Keratinocyte (primary cell): ENCODE measurements at regions not wholly inside any gene's neighbourhood (a gene's known extent, or its start where the extent isn't known, plus 50 kb on each side); places are given as distances from the start of the nearest gene placed in this dataset.

Experiments
- DNase-seq: peaks from one replicate; pipeline ENCODE4 v3.0.0-alpha.2; 2011; ENCODE audit warnings: low read depth, missing footprints, low spot score
- FAIRE-seq: peaks from 2 replicates; lab custom pipeline; 2011; peaks lifted over from hg19 to GRCh38; lab: Jason Lieb, UNC
- H2AFZ ChIP-seq: 2 replicates; pipeline ENCODE4 v1.6.0; 2012; ENCODE audit warnings: low read length, control low read depth, inconsistent platforms; ENCODE audit not compliant: control insufficient read depth
- H3K27ac ChIP-seq: 2 replicates; pipeline ENCODE4 v1.5.1; 2011; ENCODE audit warnings: low read length; ENCODE audit not compliant: control insufficient read depth, insufficient read depth
- H3K27me3 ChIP-seq: 3 replicates; pipeline ENCODE4 v1.6.0; 2011; ENCODE audit warnings: low read length; ENCODE audit not compliant: control insufficient read depth, insufficient read depth; ENCODE audit errors: extremely low read depth
- H3K36me3 ChIP-seq, 2 experiments: 2 replicates in 1 of 2; 3 replicates in 1 of 2; pipeline ENCODE4 v1.5.1; 2011; ENCODE audit warnings: low read length in 2 of 2, mild to moderate bottlenecking in 1 of 2; ENCODE audit not compliant: control insufficient read depth in 2 of 2, insufficient read depth in 2 of 2; ENCODE audit errors: extremely low read depth in 1 of 2
- H3K4me1 ChIP-seq: 3 replicates; pipeline ENCODE4 v1.5.1; 2011; ENCODE audit warnings: low read length; ENCODE audit not compliant: control insufficient read depth, insufficient read depth; ENCODE audit errors: extremely low read depth
- H3K4me2 ChIP-seq: 3 replicates; pipeline ENCODE4 v1.6.0; 2011; ENCODE audit warnings: low read depth, low read length; ENCODE audit not compliant: control insufficient read depth, insufficient read depth; ENCODE audit errors: extremely low read depth
- H3K4me3 ChIP-seq, 3 experiments: fragments of 200-600 bp in 1 of 3; sonication (generic) in 1 of 3; 2 replicates in 2 of 3; 3 replicates in 1 of 3; pipeline ENCODE4 v1.5.1; 2011 to 2016; ENCODE audit warnings: low read length in 3 of 3, mild to moderate bottlenecking in 3 of 3, control low read depth in 2 of 3, inconsistent platforms in 1 of 3, low read depth in 1 of 3, mixed read lengths in 1 of 3, mixed run types in 1 of 3, moderate library complexity in 1 of 3; ENCODE audit not compliant: control insufficient read depth in 2 of 3, insufficient read depth in 2 of 3; ENCODE audit errors: extremely low read depth in 1 of 3
- H3K79me2 ChIP-seq: 2 replicates; pipeline ENCODE4 v1.6.0; 2012; ENCODE audit warnings: low read length; ENCODE audit not compliant: control insufficient read depth, insufficient read depth
- H3K9ac ChIP-seq: 3 replicates; pipeline ENCODE4 v1.6.0; 2011; ENCODE audit warnings: low read length; ENCODE audit not compliant: control insufficient read depth, insufficient read depth; ENCODE audit errors: extremely low read depth
- H3K9me1 ChIP-seq: 3 replicates; pipeline ENCODE4 v1.6.0; 2011; ENCODE audit warnings: low read length; ENCODE audit not compliant: control insufficient read depth, insufficient read depth; ENCODE audit errors: extremely low read depth
- H3K9me3 ChIP-seq: 2 replicates; pipeline ENCODE4 v1.5.1; 2012; ENCODE audit warnings: low read depth, low read length; ENCODE audit not compliant: control insufficient read depth
- H4K20me1 ChIP-seq: 3 replicates; pipeline ENCODE4 v1.6.0; 2011; ENCODE audit warnings: low read length; ENCODE audit not compliant: control insufficient read depth, insufficient read depth; ENCODE audit errors: extremely low read depth
- CTCF ChIP-seq, 3 experiments: IDR thresholded peaks in 1 of 3; conservative IDR thresholded peaks in 1 of 3; optimal IDR thresholded peaks in 1 of 3; 2 replicates in 2 of 3; 3 replicates in 1 of 3; pipeline versions ENCODE3 to v1.5.1; 2011; ENCODE audit warnings: low read length in 3 of 3, mild to moderate bottlenecking in 3 of 3, moderate library complexity in 2 of 3, control low read depth in 1 of 3, inconsistent platforms in 1 of 3; ENCODE audit not compliant: insufficient read depth in 2 of 3; ENCODE audit errors: extremely low read depth in 1 of 3
- EZH2 ChIP-seq: IDR thresholded peaks from one replicate; pipeline ENCODE4 v1.6.1; 2012; ENCODE audit warnings: inconsistent platforms, mild to moderate bottlenecking, low read length, moderate library complexity
- dilution Hi-C: fragments of 300-500 bp; cut with MboI; formaldehyde crosslinking; loops from one replicate; pipeline ENCODE4 v1.7.0; 2020; ENCODE audit warnings: low sequenced_read_pairs; ENCODE audit not compliant: extremely low pct_ligation_motif_present

DNA sequence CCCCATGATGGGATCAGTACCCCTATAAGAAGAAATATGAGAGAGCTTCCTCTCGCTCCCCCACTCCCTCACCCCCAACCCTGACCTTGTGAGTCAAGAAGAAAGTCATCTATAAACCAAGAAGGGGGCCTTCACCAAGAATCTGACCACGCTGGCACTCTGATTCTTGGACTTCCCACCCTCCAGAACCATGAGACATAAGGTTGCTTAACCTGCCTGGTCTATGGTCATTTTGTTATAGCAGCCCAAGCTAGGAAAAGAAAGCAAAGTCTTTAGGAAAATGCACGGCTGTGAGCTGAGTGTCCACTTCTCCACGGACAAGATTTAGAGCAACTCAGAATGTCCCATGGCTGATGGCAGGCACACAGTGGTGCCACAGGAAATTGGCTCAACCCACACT, 333.5 kb downstream of the SOX9 start:
- no peak overlapping the region for H3K9ac ChIP-seq
- dilution Hi-C loops, result no loop called here
- no peak overlapping the region for H3K27ac ChIP-seq
- H3K4me2 ChIP-seq, result no peak overlapping the region
- H3K36me3 ChIP-seq, result peaks cover 0 to 4% of the 10 kb centered on the region in 2 experiments
- peaks cover 4% of the 10 kb centered on the region for H3K9me1 ChIP-seq
- peaks cover 7% of the 10 kb centered on the region for H3K4me1 ChIP-seq
- no peak overlapping the region for H2AFZ ChIP-seq
- H3K27me3 ChIP-seq, result no peaks in the 10 kb centered on the region
- no peak for DNase-seq
- no peak for TF ChIP-seq CTCF (optimal IDR thresholded peaks at IDR 0.05 in 1 of 3, IDR thresholded peaks at IDR 0.05 in 1 of 3, conservative IDR thresholded peaks at IDR 0.05 in 1 of 3; ENCODE audit: extremely low read depth in 1 of 3, insufficient read depth in 2 of 3, low read length in 3 of 3)
- no peak for TF ChIP-seq EZH2
- no peak overlapping the region for H3K4me3 ChIP-seq
- FAIRE-seq, result no peak
- H3K9me3 ChIP-seq, result no peaks in the 10 kb centered on the region
- peaks cover 94% of the 10 kb centered on the region for H3K79me2 ChIP-seq
- no peaks in the 10 kb centered on the region for H4K20me1 ChIP-seq

DNA sequence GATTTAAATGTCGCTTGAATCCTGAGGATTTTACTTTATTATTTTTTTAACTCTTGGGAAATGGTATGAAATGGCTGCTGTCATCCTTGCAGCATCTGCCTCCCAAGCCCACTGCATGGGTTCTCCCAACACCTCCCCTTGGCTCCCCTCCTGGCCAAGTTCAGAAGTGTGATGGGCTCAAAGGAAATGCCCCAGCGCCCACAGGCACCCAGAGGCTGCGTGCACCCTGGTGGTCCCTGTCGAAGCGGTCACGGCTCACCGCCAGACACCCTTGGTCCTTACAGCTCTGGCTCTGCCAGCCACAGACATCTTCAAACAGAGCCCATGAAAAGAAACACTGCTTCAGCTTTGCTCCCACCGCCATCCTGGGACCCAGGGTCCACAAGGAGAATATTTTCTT, 334.7 kb downstream of the SOX9 start:
- dilution Hi-C loops, result no loop called here
- TF ChIP-seq EZH2 (no peak), CTCF (optimal IDR thresholded peaks at IDR 0.05 in 1 of 3, IDR thresholded peaks at IDR 0.05 in 1 of 3, conservative IDR thresholded peaks at IDR 0.05 in 1 of 3; ENCODE audit: extremely low read depth in 1 of 3, insufficient read depth in 2 of 3, low read length in 3 of 3) (no peak)
- H3K9ac ChIP-seq, result no peak overlapping the region
- peaks cover 94% of the 10 kb centered on the region for H3K79me2 ChIP-seq
- no peaks in the 10 kb centered on the region for H3K27me3 ChIP-seq
- peaks cover 7% of the 10 kb centered on the region for H3K4me1 ChIP-seq
- DNase-seq, result no peak
- no peak overlapping the region for H3K4me2 ChIP-seq
- peaks cover 2 to 4% of the 10 kb centered on the region in 2 experiments for H3K36me3 ChIP-seq
- peaks cover 4% of the 10 kb centered on the region for H3K9me1 ChIP-seq
- no peak overlapping the region for H2AFZ ChIP-seq
- H4K20me1 ChIP-seq, result no peaks in the 10 kb centered on the region
- no peak overlapping the region for H3K4me3 ChIP-seq
- no peaks in the 10 kb centered on the region for H3K9me3 ChIP-seq
- no peak overlapping the region for H3K27ac ChIP-seq
- no peak for FAIRE-seq
